Body of pancreas (tissue), 4 donors: ENCODE measurements at regions not wholly inside any gene's neighbourhood (a gene's known extent, or its start where the extent isn't known, plus 50 kb on each side); places are given as distances from the start of the nearest gene placed in this dataset.

Experiments
- POLR2A ChIP-seq, 3 donors: fragments of 450-650 bp; IDR thresholded peaks; one replicate each; pipeline ENCODE4 v1.6.1; 2016; ENCODE audit warnings: antibody characterized with exemption in 3 of 3, mild to moderate bottlenecking in 2 of 3
- TF ChIP-seq, protein P1 (sequence below), 7 experiments: fragments of 450-650 bp in 4 of 7; fragments of 200-600 bp in 3 of 7; sonication (generic) in 3 of 7; IDR thresholded peaks; one replicate each; pipeline ENCODE4 v1.5.1; 2016 to 2019; ENCODE audit warnings: antibody characterized with exemption in 7 of 7

- no peak for TF ChIP-seq POLR2A (IDR thresholded peaks at IDR 0.05)
- TF ChIP-seq, protein P1, sequence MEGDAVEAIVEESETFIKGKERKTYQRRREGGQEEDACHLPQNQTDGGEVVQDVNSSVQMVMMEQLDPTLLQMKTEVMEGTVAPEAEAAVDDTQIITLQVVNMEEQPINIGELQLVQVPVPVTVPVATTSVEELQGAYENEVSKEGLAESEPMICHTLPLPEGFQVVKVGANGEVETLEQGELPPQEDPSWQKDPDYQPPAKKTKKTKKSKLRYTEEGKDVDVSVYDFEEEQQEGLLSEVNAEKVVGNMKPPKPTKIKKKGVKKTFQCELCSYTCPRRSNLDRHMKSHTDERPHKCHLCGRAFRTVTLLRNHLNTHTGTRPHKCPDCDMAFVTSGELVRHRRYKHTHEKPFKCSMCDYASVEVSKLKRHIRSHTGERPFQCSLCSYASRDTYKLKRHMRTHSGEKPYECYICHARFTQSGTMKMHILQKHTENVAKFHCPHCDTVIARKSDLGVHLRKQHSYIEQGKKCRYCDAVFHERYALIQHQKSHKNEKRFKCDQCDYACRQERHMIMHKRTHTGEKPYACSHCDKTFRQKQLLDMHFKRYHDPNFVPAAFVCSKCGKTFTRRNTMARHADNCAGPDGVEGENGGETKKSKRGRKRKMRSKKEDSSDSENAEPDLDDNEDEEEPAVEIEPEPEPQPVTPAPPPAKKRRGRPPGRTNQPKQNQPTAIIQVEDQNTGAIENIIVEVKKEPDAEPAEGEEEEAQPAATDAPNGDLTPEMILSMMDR (IDR thresholded peaks at IDR 0.05): no peak
These were observed 160.5 kb upstream of the DIO3 start for GRCh38 chr14:101400830-101401229.
